OCI-LY1 (cell line): ENCODE measurements at regions not wholly inside any gene's neighbourhood (a gene's known extent, or its start where the extent isn't known, plus 50 kb on each side); places are given as distances from the start of the nearest gene placed in this dataset.

Experiments
- H2AFZ ChIP-seq: fragments of 200-600 bp; sonication (generic), shearing (Covaris generic); 2 replicates; pipeline ENCODE4 v1.6.0; 2014; ENCODE audit warnings: antibody characterized with exemption, mild to moderate bottlenecking, low read length
- H3F3A ChIP-seq: fragments of 200-600 bp; sonication (generic), shearing (Covaris generic); 2 replicates; pipeline ENCODE4 v1.6.0; 2014; ENCODE audit warnings: mild to moderate bottlenecking, antibody characterized with exemption, low read length, moderate library complexity; ENCODE audit not compliant: insufficient read depth
- H3K27ac ChIP-seq: fragments of 200-600 bp; sonication (generic); 2 replicates; pipeline ENCODE4 v1.5.1; 2014; ENCODE audit warnings: low read length, mixed run types, mild to moderate bottlenecking, low read depth; ENCODE audit not compliant: poor library complexity, severe bottlenecking
- H3K27me3 ChIP-seq: fragments of 200-600 bp; sonication (generic); 2 replicates; pipeline ENCODE4 v1.6.0; 2014; ENCODE audit warnings: antibody characterized with exemption, mild to moderate bottlenecking, low read length, moderate library complexity; ENCODE audit not compliant: insufficient read depth
- H3K36me3 ChIP-seq: fragments of 200-600 bp; sonication (generic); 2 replicates; pipeline ENCODE4 v1.6.1; 2014; ENCODE audit warnings: mild to moderate bottlenecking, antibody characterized with exemption, low read length, moderate library complexity, mixed read lengths; ENCODE audit not compliant: insufficient read depth
- H3K4me1 ChIP-seq: fragments of 200-600 bp; sonication (generic); 2 replicates; pipeline ENCODE4 v1.5.1; 2014; ENCODE audit warnings: mild to moderate bottlenecking, low read length, moderate library complexity; ENCODE audit not compliant: insufficient read depth, severe bottlenecking
- H3K4me2 ChIP-seq: fragments of 200-600 bp; sonication (generic), shearing (Covaris generic); 2 replicates; pipeline ENCODE4 v1.6.1; 2014; ENCODE audit warnings: low read length
- H3K4me3 ChIP-seq: fragments of 200-600 bp; sonication (generic); 2 replicates; pipeline ENCODE4 v1.5.1; 2014; ENCODE audit warnings: low read length, low read depth, mild to moderate bottlenecking, mixed read lengths; ENCODE audit not compliant: poor library complexity, severe bottlenecking
- H3K79me2 ChIP-seq: fragments of 200-600 bp; shearing (Covaris generic); 2 replicates; pipeline ENCODE4 v1.6.1; 2016; ENCODE audit warnings: mixed run types, low read length, mixed read lengths; ENCODE audit not compliant: insufficient read depth
- H3K9ac ChIP-seq: fragments of 200-600 bp; sonication (generic), shearing (Covaris generic); 2 replicates; pipeline ENCODE4 v1.6.1; 2014; ENCODE audit warnings: mild to moderate bottlenecking, low read length, mixed read lengths
- H3K9me2 ChIP-seq: fragments of 200-600 bp; sonication (generic), shearing (Covaris generic); 2 replicates; pipeline ENCODE4 v1.6.1; 2014; ENCODE audit warnings: low read depth, mild to moderate bottlenecking, low read length, mixed read lengths
- H3K9me3 ChIP-seq: fragments of 200-600 bp; shearing (Covaris generic); 2 replicates; pipeline ENCODE4 v1.6.1; 2014; ENCODE audit warnings: low read length, mixed read lengths
- H4K20me1 ChIP-seq: fragments of 200-600 bp; sonication (generic), shearing (Covaris generic); 2 replicates; pipeline ENCODE4 v1.6.0; 2016; ENCODE audit warnings: mild to moderate bottlenecking, low read length; ENCODE audit not compliant: insufficient read depth
- EZH2 ChIP-seq: fragments of 200-600 bp; sonication (generic), shearing (Covaris generic); IDR thresholded peaks from 2 replicates; pipeline ENCODE4 v1.8.0; 2017; ENCODE audit warnings: borderline replicate concordance, mixed run types, mild to moderate bottlenecking, antibody characterized with exemption, low read length, moderate library complexity, mixed read lengths
- TF ChIP-seq, protein P1 (sequence below): fragments of 200-600 bp; sonication (generic), shearing (Covaris generic); IDR thresholded peaks from 2 replicates; pipeline ENCODE4 v1.5.1; 2017; ENCODE audit warnings: mild to moderate bottlenecking, antibody characterized with exemption, low read length, moderate library complexity, mixed read lengths

DNA sequence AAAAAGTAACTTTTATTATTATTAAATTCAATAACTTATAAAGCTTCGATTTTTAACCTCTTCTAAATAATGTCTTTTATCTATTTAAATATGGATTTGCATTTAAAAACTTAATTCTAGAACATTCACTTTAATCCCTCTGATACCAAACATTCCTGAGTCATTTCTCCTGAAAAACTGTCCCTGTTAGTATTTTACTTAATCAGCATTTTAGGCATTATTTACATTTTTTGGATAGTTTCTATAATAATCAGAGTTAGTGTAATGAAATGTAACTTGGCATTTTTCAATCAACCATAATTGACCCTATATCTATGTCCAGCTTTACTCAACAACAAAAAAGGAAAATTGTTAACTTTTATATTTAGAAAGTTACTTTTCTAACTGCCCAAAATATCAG is 428.1 kb downstream of the PCDH17 start:
- H3K4me3 ChIP-seq: no peak overlapping the region
- no peaks in the 10 kb centered on the region for H3K27me3 ChIP-seq
- no peaks in the 10 kb centered on the region for H3K79me2 ChIP-seq
- no peaks in the 10 kb centered on the region for H3F3A ChIP-seq
- H4K20me1 ChIP-seq: no peaks in the 10 kb centered on the region
- TF ChIP-seq, protein P1, sequence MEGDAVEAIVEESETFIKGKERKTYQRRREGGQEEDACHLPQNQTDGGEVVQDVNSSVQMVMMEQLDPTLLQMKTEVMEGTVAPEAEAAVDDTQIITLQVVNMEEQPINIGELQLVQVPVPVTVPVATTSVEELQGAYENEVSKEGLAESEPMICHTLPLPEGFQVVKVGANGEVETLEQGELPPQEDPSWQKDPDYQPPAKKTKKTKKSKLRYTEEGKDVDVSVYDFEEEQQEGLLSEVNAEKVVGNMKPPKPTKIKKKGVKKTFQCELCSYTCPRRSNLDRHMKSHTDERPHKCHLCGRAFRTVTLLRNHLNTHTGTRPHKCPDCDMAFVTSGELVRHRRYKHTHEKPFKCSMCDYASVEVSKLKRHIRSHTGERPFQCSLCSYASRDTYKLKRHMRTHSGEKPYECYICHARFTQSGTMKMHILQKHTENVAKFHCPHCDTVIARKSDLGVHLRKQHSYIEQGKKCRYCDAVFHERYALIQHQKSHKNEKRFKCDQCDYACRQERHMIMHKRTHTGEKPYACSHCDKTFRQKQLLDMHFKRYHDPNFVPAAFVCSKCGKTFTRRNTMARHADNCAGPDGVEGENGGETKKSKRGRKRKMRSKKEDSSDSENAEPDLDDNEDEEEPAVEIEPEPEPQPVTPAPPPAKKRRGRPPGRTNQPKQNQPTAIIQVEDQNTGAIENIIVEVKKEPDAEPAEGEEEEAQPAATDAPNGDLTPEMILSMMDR: no peak
- no peak for TF ChIP-seq EZH2
- no peaks in the 10 kb centered on the region for H3K4me1 ChIP-seq
- H3K36me3 ChIP-seq: no peaks in the 10 kb centered on the region
- H3K27ac ChIP-seq: no peak overlapping the region
- H3K4me2 ChIP-seq: no peak overlapping the region
- no peak overlapping the region for H2AFZ ChIP-seq
- H3K9me3 ChIP-seq: no peaks in the 10 kb centered on the region
- H3K9ac ChIP-seq: no peak overlapping the region
- H3K9me2 ChIP-seq: no peaks in the 10 kb centered on the region

DNA sequence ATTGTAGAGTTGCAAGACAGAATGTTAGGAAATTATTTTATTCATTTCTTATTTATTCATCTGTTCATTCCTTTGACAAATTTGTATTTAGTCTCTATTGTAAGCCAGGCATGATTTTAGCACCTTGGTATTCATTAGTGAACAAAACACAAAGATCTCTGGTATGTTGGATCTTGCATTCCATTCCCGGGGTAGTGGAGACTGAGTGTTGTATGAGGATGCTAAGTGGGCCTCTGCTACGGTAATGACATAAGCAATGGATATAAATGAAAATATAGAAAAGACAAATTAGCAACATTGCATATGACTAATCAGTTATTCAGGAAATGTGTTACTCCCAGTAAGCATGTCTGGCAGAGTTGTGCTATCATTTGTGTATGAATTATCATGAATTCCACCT is 449.3 kb downstream of the PCDH17 start:
- H4K20me1 ChIP-seq: no peaks in the 10 kb centered on the region
- H3K79me2 ChIP-seq: no peaks in the 10 kb centered on the region
- no peaks in the 10 kb centered on the region for H3K9me3 ChIP-seq
- no peaks in the 10 kb centered on the region for H3K36me3 ChIP-seq
- no peaks in the 10 kb centered on the region for H3K9me2 ChIP-seq
- TF ChIP-seq EZH2: no peak
- TF ChIP-seq, protein P1: no peak
- H2AFZ ChIP-seq: no peak overlapping the region
- H3F3A ChIP-seq: no peaks in the 10 kb centered on the region
- H3K27ac ChIP-seq: no peak overlapping the region
- H3K27me3 ChIP-seq: no peaks in the 10 kb centered on the region
- no peak overlapping the region for H3K4me2 ChIP-seq
- H3K9ac ChIP-seq: no peak overlapping the region
- no peaks in the 10 kb centered on the region for H3K4me1 ChIP-seq
- no peak overlapping the region for H3K4me3 ChIP-seq

DNA sequence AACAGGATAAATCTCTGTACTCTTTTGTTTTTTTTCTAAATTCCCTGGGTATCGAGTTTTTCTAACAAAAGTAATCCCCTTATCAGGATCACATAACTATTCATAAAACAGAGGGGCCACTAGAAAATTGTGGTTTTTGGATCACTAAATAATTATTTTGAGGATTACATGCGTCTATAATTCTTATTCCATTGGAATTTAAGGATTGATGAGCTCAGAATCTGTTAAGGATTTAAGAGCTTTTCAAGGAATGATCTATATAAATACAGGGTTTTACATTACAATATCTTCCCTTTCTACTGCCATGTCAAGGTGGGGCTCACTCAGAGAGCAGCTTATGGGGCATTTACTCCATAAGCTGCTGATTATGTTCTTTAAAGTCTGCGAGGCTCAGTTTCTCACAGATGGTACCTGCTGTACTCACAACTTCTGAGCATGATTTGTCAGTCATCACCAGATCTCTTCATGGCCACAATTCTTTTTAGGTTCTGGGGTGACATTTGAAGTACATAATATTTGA is 449.8 kb downstream of the PCDH17 start:
- Histone ChIP-seq H2AFZ (no peak overlapping the region), H3K9me3 (no peaks in the 10 kb centered on the region), H3K79me2 (no peaks in the 10 kb centered on the region), H3K4me3 (no peak overlapping the region), H3K9me2 (no peaks in the 10 kb centered on the region), H4K20me1 (no peaks in the 10 kb centered on the region), H3F3A (no peaks in the 10 kb centered on the region), H3K9ac (no peak overlapping the region), H3K27ac (no peak overlapping the region), H3K27me3 (no peaks in the 10 kb centered on the region), H3K4me1 (no peaks in the 10 kb centered on the region), H3K36me3 (no peaks in the 10 kb centered on the region), H3K4me2 (no peak overlapping the region)
- no peak for TF ChIP-seq EZH2
- TF ChIP-seq, protein P1: no peak
